DMS53 treated with DMSO at 0.1 percent for 48 hours (cell line): ENCODE measurements at regions not wholly inside any gene's neighbourhood (a gene's known extent, or its start where the extent isn't known, plus 50 kb on each side); places are given as distances from the start of the nearest gene placed in this dataset.
"Not testable (repeated sequence)": the region's sequence is repeated elsewhere in the genome, so short reads cannot be mapped to it uniquely, and the experiment has no call there.

Experiments
- DNase-seq: peaks from one replicate; lab custom pipeline; 2025; ENCODE audit not compliant: unreplicated experiment; lab: John Stamatoyannopoulos, UW

DNA sequence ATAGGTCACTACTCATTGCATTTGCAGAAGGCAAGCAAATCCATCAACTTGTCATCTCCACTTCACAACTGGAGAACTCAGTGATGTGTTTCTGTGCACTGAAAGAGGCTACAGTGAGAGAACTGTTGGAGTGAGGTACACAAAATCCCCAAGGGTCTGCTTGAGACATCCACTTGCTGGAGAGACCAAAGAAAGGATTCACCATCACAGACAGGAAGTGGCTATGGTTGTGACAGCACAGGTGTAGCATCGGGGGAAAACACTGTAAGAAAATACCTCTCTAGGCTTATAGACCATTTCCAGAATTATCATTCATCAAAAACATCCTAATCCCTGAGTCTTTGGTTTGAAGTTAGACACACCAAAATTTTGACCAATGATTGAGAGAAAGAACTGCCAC is 201.3 kb upstream of the OR4E1 start:
- DNase-seq, result no peak

DNA sequence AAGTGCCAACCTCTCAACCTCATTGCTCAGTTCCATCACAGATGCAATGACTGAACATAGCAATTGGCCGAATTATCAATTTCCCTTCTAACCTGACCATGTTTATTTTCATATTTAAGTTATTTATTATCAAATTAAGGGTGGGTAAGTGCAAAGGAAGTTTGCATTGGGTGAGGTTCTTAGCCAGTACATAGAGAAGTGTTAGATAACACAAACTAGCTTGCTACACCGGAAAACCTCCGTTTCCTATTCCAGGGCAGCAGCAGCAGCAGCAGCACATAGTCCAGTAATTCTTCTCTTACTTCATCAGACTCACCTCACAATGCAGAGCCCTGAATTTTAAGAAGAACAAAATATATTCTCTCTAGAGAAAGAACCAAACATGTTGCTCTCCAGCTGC is 200.5 kb upstream of the OR4E1 start:
- DNase-seq, result no peak

DNA sequence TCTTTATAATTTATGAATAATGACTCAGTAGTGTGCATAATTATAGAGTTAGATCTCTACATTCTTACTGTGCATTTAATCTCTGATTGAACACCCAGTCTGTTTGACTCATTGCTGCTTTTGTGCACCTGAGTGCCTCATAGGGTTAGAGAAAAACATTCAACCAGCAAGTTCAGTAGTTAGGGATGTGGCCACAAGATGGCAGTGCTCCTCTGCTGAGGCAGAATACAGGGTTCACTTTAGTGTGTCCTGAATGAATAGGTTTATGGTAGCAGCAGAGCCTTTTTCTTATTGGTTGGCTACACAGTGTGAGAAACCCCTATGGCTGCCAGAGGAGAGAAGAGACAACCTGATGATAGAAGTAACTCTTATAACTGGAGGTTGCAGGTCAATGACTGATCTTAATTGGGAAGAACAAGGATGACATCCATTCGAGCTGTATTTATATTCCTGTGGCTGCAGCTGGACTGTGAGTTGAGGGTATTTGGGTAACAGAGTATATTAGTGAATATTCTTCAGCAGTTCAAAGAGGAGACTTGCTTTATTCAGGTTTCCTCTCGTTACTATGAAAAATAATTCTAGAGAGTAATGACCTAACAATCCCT is 194.9 kb upstream of the OR4E1 start:
- peak; percentile 42 for DNase-seq

DNA sequence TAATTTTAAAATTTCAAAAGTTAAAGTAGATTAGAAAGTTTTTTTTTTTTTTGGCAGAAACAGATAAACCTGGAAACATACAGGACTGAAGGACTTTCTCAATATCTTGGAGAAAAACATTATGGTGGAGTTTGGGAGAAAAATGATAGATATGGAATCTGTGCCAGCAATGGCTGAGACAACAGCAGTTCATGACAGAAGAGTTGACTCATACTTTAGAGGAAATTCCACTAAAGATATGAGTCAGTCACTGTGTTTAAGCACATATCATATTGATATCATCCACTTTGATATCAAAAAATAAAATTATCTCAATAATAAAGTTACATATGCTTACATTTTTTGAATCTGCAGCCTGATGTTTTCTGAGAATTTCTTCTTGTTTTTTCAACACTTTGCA is 193.9 kb upstream of the OR4E1 start:
- no peak for DNase-seq

DNA sequence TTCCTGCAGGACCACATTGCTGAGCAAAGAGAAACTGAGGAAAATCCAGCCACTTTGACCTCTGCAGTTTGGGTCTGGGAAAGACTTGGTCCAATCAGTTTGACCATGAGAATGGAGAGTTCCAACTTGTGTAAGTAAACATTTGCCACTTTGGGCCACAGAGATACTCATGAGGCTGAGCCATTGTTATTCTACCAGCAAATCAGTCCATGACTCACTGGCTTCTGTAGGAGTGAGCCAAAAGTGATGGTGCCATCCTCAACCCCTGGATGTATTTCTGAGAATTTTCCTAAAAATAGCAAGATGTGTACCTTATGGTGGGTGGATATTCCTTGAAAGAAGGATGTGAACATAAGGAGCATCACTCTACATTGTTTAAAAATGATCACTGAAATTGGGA is 192.9 kb upstream of the OR4E1 start:
- no peak for DNase-seq

DNA sequence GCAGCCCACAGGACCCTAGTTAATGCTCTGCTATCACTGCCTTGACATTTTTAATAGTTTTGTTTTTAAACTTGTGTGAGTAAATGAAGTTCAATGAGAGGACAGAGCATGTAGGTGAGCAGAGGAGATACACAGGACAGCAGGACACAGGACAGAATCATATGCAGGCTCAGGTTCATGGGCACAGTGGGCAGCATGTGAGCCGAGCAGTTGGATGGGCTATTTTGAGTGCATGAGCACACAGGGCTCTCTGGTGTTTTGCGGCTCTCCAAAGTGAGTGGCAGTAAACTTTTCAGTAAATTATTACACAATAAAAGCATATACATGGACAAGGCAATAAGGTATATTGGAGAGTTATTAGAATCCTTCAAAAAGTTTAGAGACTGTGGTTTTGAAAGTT is 189.7 kb upstream of the OR4E1 start:
- DNase-seq, result no peak

DNA sequence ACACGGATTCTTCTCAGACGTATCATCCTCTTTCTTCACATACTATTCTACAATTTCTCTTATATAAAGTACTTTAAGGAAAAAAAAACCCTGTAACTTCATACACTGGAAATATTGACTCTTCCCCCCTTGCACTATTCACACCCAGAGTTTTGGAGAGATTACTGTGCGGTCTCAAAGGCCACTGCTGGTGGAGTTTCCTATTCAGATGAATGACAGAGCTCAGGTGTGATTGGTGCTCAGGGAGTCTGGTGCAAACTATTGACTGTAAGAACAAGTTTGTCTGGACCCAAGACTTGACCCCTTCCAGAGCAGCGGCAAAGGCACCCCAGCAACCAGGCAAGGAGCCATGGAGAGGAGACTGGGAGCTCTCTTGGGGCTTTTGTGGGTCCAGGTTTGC is 187.5 kb upstream of the OR4E1 start:
- no peak for DNase-seq

DNA sequence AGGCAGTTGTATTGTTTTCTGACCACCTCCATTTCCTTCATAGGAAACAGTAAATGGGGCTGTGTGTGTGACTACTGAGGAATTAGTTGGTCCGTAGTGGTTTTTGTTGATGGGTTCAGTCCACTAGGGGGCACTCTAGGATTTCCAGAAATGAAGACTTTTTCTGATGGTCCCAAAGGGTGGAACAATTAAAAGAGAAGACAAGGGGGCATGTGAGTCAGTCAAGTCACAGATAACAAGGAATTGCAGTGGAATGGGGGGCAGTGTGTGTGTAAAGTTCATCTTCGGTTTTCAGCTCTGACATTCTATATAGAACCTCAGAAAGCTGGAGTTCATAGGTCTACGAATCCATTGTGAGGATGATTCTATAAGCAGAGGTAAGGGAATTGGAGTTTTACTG is 186.6 kb upstream of the OR4E1 start:
- no peak for DNase-seq

DNA sequence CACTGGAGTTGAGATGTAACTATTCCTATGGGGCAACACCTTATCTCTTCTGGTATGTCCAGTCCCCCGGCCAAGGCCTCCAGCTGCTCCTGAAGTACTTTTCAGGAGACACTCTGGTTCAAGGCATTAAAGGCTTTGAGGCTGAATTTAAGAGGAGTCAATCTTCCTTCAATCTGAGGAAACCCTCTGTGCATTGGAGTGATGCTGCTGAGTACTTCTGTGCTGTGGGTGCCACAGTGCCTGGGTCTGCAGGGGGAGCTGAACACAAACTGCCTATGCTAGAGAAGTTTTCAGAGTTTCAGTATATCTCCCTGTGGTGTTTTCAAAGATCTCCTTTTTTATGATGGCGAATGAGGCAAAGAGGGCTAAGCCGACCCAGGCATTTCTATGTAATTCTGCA is 179.2 kb upstream of the OR4E1 start:
- DNase-seq, result no peak

DNA sequence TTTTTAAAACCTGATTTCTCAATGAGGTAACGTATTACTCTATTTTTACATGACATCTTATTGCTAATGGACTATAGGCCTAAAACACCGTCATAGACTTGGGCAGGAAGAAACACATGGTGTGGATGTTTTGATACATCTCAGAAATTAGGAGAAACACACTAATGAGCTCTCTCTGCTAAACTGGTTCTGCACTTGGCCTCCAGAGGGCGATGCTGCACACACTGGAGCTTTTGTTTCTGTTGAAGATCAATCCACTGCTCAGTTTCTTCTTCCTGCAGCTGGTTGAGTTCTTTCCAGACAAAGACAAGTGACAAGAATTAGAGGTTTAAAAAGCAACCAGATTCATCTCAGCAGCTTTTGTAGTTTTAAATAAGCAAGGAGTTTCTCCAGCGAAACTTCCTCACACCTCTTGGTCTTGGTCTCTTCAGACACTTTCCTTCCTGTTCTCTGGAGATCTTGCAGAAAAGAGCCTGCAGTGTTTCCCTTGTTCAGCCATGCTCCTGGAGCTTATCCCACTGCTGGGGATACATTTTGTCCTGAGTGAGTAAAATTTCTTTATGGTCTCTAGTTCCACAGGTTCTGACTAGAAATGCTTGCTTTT is 178.5 kb upstream of the OR4E1 start:
- peak; percentile 0 for DNase-seq

DNA sequence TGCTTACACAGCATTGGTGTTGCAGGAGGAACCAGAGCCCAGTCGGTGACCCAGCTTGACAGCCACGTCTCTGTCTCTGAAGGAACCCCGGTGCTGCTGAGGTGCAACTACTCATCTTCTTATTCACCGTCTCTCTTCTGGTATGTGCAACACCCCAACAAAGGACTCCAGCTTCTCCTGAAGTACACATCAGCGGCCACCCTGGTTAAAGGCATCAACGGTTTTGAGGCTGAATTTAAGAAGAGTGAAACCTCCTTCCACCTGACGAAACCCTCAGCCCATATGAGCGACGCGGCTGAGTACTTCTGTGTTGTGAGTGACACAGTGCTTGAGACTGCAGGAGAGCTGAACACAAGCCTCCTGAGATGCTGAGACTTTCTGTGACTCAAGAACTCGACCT is 173.3 kb upstream of the OR4E1 start:
- not testable (repeated sequence) for DNase-seq

DNA sequence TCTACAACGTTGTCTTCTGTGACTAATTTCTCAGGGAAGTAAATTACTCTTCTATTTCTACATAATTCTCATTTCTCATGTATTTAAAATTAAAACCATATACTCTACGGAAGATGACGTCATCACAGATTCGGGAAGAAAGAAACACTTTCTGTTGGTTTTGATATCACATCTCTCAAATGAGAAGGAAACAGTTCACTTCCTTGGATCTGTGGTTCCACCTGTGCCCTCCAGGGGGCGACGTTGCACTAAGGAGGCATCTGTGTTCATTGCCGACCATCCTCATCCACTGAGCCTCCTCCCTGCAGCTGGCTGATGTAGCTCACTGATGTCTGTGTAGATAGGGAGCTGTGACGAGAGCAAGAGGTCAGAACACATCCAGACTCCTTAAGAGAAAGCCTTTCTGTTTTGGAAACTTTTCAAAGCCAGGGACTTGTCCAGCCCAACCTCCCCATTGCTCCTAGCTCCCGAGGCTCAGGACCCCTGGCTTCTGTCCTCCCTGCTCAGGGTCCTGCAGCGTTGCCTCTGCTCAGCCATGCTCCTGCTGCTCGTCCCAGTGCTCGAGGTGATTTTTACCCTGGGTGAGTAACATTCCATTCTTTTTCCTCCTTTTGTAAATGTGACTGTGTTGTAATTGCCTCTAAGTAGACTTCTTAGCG is 172.7 kb upstream of the OR4E1 start:
- peak; percentile 3 for DNase-seq

DNA sequence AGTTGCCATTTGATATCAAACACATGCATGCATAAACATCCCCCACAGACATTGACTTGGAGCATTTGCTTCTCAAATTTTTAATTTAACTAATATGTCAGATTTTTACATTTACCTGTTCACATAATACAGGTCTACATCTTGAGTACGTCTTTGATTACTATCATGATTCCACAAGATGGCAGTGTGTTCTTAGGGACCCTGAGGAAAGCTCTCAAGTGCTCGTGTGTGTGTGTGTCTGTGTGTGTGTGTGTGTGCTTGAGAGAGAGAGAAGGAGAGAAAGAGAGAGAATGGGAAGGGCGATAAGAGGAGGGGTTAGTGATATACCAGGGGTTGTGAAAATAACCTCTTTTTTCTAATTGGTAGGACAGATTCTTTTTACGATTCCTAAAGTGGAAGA is 167.1 kb upstream of the OR4E1 start:
- no peak for DNase-seq

DNA sequence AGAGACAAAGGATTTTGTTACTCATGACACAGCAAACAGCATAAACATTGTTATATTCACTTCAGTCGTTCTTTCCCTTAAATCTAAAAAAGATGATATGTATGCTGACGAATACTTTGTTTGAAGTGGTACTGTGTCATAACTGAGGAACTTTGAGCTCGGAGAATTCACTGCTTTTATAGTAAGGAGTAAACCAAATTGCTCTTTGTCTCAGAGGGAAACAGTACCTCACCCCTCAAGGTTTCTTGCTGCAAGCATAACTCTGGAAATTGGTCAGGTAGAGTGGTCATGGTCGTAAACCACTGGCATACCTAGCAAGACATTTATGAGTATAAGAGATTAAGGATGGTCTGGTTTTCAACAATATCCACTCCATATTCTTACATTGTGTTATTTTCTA is 160.2 kb upstream of the OR4E1 start:
- DNase-seq, result no peak

DNA sequence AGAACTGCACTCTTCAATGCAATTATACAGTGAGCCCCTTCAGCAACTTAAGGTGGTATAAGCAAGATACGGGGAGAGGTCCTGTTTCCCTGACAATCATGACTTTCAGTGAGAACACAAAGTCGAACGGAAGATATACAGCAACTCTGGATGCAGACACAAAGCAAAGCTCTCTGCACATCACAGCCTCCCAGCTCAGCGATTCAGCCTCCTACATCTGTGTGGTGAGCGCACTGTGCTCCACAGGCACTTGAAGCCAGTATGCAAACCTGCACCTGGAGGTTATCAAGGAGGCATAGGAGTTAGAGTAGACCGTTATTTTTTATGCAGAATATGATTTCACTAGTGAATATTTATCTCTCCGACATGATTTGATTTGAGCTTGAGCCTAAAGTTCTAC is 152.2 kb upstream of the OR4E1 start:
- no peak for DNase-seq

DNA sequence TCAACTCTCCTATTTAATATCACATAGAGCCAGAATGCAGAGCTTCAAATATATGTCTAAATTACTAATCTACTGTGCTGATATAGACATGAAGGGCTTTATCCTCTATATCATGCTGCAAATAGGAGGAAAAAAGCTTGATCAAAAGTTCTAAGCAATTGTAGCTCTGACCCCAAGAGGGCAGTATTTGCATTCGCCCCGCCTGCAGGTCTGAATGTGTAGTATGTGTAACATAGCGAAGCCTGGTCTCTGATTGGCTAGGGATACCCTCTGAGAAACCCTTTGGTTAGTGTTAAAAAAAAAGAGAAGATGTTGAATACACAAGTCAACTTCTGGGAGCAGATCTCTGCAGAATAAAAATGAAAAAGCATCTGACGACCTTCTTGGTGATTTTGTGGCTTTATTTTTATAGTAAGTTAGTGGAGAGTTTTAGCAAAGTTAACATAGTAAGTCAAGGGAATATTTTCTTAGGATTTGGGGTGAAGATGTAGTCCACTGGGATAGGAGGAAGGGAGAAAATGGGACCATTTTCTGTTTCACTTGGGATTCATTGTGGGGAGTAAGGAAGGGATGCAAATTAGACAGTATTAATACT is 151.6 kb upstream of the OR4E1 start:
- DNase-seq, result peak; percentile 7

DNA sequence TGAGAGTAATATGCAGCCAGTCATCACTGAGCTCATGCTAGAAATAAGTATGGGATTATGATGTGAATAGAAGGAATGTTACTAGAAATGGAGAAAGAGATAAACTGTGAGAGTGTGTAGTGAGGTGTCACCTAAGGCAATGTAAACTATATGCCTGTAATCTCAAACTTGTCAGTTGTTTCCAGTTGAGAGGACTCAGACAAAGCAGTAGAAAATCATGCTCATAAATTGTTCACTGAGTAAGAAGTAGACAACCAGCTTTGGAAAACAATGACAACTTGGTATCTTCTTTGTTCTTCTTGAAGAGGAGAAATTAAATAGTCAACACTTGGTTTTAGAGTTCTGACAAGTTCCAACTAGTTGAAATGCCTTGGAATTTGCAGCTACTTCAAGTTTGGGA is 148.5 kb upstream of the OR4E1 start:
- DNase-seq, result no peak

DNA sequence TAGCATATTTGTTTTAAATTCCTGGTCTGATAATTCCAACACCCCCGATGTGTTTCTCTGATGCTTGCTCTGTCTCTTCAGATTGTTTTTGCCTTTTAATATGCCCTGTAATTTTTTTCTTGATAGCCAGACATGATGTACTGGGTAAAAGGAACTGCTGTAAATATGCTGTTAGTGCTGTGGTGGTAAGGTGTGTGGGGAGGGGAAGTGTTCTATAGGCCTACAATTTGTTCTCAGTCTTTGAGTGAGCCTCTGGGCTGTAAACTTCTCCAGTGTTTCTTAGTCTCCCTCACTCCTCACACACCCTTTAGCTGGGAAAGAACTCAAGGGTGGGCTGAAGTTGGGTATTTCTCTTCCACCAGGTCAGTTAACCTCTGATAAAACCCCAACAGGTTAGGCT is 147.0 kb upstream of the OR4E1 start:
- no peak for DNase-seq

DNA sequence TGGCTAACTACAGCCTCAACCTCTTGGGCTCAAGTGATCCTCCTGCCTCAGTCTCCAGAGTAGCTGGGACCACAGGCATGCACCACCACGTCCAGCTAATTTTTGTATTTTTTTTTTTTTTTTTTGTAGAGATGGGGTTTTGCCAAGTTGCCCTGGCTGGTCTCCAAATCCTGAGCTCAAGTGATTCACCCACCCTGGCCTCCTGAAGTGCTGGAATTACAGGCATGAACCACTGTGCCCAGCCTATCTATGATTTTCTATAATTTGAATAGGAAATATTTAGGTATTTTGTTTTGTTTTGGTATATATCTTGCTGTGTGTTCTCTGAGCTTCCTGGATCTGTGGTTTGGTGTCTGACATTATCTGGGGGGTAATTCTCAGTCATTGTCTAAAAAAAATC is 146.3 kb upstream of the OR4E1 start:
- not testable (repeated sequence) for DNase-seq

DNA sequence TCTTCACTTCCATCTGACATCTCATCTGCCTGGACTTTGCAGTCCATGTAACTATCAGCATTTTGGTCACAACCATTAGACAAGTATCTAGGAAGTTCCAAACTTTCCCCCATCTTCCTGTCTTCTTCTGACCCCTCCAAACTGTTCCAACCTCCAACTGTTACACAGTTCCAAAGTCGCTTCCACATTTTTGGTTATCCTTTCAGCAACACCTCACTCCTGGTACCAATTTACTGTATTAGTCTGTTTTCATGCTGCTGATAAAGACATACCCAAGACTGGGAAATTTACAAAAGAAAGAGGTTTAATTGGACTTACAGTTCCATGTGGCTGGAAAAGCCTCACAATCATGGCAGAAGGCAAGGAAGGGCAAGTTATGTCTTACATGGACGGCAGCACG is 143.4 kb upstream of the OR4E1 start:
- not testable (repeated sequence) for DNase-seq

DNA sequence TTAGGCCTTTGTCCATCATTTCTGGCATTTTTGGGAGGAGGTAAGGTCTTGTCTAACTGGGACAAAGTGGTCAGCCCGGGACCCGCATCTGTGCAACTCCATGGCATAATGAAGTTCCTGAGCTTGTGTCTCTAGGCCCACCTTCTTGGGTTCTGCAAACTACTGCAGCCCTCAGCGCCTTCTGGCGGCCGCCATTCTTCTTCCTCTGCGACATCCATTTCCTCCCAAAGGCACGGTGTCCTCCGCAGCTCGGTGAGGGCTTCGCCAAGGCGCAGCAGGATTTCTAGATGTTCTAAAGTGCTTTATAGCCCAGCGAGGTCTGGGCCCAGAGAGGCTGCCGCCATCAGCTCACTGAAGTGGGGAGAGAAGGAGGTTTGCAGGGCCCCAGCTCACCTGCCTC is 134.4 kb upstream of the OR4E1 start:
- DNase-seq, result no peak

DNA sequence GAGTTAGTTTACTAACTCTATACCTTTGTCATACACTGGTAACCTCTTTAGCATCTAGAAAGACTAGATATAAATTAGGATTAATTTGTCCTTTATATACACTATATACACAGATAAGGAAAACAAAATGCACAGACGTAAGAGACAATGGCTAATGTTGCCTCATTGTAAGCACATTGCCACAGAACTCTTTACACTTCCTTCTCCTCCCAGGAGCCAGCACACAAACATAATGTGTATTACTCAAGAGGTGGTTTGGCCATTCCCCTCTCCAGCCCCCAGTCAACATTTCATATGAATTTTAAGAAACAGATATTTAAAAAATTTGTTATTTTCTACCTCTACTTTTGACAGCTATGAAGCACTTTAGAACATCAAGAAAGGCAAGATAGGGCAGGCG is 131.4 kb upstream of the OR4E1 start:
- no peak for DNase-seq
